ENCODE measurements at regions not wholly inside any gene's neighbourhood (a gene's known extent, or its start where the extent isn't known, plus 50 kb on each side); places are given as distances from the start of the nearest gene placed in this dataset.
A peak's percentile ranks its signal among the peaks of the same experiment; 100 is the strongest.

DNA sequence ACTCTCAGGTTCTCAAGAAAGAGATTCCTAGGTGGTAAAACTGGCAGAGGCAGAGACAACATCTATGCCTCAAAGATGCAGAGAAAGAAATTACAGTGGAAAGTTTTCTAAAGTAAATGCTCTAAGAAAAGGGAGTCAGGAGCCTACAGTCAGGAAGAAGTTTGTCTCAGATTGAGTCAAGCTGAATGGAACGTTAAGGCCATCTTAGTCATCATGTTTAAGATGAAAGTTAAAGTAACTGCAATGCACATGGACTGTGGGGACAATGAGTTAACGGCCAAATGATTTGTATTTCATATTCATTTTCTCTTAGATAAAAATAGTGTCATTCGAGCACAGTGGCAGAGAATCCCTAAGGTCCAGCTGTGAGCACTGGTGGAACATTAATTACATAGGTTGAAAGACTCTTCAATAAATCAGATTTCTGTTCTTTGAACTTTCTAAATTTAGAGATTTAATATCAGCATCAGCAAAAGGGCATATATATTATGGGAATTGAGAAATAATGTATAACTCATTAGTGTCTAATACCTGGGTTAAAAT is 384.6 kb downstream of the DTHD1 start:
- no peak overlapping the region for H3K4me3 ChIP-seq
- TF ChIP-seq EP300 (IDR thresholded peaks at IDR 0.05), result no peak
- TF ChIP-seq, protein P1, sequence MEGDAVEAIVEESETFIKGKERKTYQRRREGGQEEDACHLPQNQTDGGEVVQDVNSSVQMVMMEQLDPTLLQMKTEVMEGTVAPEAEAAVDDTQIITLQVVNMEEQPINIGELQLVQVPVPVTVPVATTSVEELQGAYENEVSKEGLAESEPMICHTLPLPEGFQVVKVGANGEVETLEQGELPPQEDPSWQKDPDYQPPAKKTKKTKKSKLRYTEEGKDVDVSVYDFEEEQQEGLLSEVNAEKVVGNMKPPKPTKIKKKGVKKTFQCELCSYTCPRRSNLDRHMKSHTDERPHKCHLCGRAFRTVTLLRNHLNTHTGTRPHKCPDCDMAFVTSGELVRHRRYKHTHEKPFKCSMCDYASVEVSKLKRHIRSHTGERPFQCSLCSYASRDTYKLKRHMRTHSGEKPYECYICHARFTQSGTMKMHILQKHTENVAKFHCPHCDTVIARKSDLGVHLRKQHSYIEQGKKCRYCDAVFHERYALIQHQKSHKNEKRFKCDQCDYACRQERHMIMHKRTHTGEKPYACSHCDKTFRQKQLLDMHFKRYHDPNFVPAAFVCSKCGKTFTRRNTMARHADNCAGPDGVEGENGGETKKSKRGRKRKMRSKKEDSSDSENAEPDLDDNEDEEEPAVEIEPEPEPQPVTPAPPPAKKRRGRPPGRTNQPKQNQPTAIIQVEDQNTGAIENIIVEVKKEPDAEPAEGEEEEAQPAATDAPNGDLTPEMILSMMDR (IDR thresholded peaks at IDR 0.05), result no peak
- no peak for TF ChIP-seq POLR2AphosphoS5 (IDR thresholded peaks at IDR 0.05)
- TF ChIP-seq POLR2A (IDR thresholded peaks at IDR 0.05), result no peak
- 77 to 86% methylated on average over 3 of the region's 3 CpGs for WGBS, 2 donors
- no peak for DNase-seq
- intact Hi-C loops (cut with DNase I), result no loop called here
- H3K36me3 ChIP-seq, result no peaks in the 10 kb centered on the region
- H3K27me3 ChIP-seq, result no peaks in the 10 kb centered on the region
- no peaks in the 10 kb centered on the region for H3K9me3 ChIP-seq
- H3K4me1 ChIP-seq, result no peaks in the 10 kb centered on the region
- no peak overlapping the region for H3K27ac ChIP-seq

DNA sequence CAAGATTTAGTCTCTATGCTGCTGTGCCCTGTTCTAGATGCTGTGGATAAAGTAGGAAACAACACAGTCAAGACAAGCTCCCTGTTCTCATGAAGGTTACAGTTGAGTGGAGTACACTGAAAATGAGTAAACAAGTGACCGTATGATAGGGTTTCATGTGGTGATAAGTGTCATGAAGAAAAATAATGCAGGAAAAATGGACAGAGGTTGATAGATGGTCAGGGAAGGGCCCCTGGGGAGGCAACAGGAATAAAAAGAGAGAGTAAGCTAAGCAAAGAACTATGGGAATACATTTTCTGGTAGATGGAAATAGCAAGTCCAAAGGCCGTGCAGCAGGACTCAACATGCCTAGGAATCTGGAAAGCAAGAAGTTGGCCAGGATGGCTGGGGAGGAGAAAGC is 394.0 kb downstream of the DTHD1 start:
- H3K4me1 ChIP-seq, result no peaks in the 10 kb centered on the region
- H3K27ac ChIP-seq, result no peak overlapping the region
- H3K27me3 ChIP-seq, result no peaks in the 10 kb centered on the region
- intact Hi-C loops (cut with DNase I), result no loop called here
- no peak overlapping the region for H3K4me3 ChIP-seq
- H3K36me3 ChIP-seq, result no peaks in the 10 kb centered on the region
- no peak for DNase-seq
- H3K9me3 ChIP-seq, result no peaks in the 10 kb centered on the region
- TF ChIP-seq, protein P1 (IDR thresholded peaks at IDR 0.05), result no peak
- TF ChIP-seq POLR2A (IDR thresholded peaks at IDR 0.05) (no peak), EP300 (IDR thresholded peaks at IDR 0.05) (no peak), POLR2AphosphoS5 (IDR thresholded peaks at IDR 0.05) (no peak)
- WGBS, 2 donors, result 92 to 94% methylated on average over 2 of the region's 2 CpGs

DNA sequence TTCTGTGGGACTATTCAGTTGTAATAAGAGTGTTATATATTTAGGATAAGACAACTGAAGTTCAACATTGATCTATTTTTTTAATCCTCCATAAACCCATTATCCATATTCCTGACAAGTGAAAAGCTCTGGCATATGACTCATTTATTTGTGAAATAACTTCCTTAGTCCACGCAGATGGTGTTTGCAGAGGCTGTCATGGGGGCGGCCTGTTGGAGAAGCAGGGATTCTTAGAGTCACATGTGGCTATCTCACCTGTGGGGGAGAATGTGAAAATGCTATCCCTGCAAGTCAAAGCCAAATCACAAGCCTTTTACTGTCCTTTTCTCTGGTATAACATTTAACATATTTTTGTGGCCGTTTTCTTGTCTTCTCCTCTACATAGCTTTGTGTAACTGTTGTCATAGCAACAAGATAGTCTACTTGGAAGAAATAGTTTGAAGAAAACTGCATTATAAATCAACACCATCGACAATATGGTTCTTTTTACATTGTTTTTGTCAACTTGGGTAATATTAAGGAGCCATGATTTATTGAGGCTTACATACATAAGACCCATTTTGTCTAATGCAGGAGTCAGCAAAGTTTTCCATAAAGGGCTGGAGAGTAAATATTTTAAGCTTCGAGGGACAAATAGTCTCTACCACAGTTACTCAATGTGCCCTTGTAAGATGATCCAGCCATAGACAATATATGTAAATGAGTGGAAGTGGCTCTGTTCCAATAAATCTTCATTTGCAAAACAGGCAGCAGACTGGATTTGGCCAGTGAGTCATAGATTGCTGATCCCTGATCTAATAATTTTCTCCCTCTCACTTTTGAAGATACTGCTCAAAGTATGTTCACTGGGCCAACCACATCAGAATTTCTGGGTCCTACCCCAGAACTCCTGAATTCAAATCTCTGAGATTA is 395.0 kb downstream of the DTHD1 start:
- Histone ChIP-seq H3K9me3 (no peaks in the 10 kb centered on the region), H3K27ac (peak overlapping the region in 1 of 4 donors; percentile 25), H3K27me3 (no peaks in the 10 kb centered on the region), H3K4me3 (no peak overlapping the region), H3K4me1 (no peaks in the 10 kb centered on the region), H3K36me3 (no peaks in the 10 kb centered on the region)
- DNase-seq, result no peak
- 43 to 56% methylated on average over 5 of the region's 5 CpGs for WGBS, 2 donors
- TF ChIP-seq, protein P1 (IDR thresholded peaks at IDR 0.05), result no peak
- no peak for TF ChIP-seq POLR2A (IDR thresholded peaks at IDR 0.05)
- TF ChIP-seq POLR2AphosphoS5 (IDR thresholded peaks at IDR 0.05), result no peak
- TF ChIP-seq EP300 (IDR thresholded peaks at IDR 0.05), result no peak
- intact Hi-C loops (cut with DNase I), result no loop called here

DNA sequence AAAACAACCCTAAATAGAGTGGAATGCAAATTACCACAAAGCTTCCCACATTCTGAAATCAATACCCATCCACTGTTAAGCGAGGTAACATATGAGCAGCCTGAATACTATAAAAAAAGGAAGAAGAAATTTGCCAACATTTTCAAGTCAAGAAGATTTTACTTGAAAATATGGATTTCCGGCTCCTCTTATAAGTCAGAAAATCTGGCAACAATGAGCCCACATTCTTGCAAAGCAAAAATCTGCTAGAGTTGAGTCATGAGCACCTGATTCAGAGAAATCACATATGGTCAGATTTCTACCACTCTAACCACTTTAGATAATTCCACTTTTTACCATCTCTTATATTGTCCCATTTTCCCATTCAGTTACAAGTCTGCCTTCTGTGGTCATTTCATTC is 395.7 kb downstream of the DTHD1 start:
- TF ChIP-seq, protein P1 (IDR thresholded peaks at IDR 0.05), result no peak
- TF ChIP-seq EP300 (IDR thresholded peaks at IDR 0.05), result no peak
- TF ChIP-seq POLR2AphosphoS5 (IDR thresholded peaks at IDR 0.05), result no peak
- no peak for TF ChIP-seq POLR2A (IDR thresholded peaks at IDR 0.05)
- Histone ChIP-seq H3K27ac (peak overlapping the region in 1 of 4 donors; percentile 30), H3K4me3 (no peak overlapping the region), H3K4me1 (no peaks in the 10 kb centered on the region), H3K27me3 (no peaks in the 10 kb centered on the region), H3K36me3 (no peaks in the 10 kb centered on the region), H3K9me3 (no peaks in the 10 kb centered on the region)
- intact Hi-C loops (cut with DNase I), result no loop called here
- no peak for DNase-seq
- 87 to 91% methylated on average over 2 of the region's 2 CpGs for WGBS, 2 donors

All from sigmoid colon (tissue), 6 donors.